Erythroblast (primary cell): ENCODE measurements at regions not wholly inside any gene's neighbourhood (a gene's known extent, or its start where the extent isn't known, plus 50 kb on each side); places are given as distances from the start of the nearest gene placed in this dataset.
"Not testable (repeated sequence)": the region's sequence is repeated elsewhere in the genome, so short reads cannot be mapped to it uniquely, and the experiment has no call there.

Source experiments
- DNase-seq, 2 experiments: peaks; one replicate each; lab custom pipeline; 2025; lab: John Stamatoyannopoulos, UW
- GATA1 ChIP-seq: IDR thresholded peaks from 2 replicates; pipeline ENCODE4 v1.6.1; 2011; ENCODE audit warnings: low read depth, mild to moderate bottlenecking, control low read depth, low read length, moderate library complexity
- POLR2A ChIP-seq: IDR thresholded peaks from 2 replicates; pipeline ENCODE4 v1.6.1; 2011; ENCODE audit warnings: mild to moderate bottlenecking, low read length

DNA sequence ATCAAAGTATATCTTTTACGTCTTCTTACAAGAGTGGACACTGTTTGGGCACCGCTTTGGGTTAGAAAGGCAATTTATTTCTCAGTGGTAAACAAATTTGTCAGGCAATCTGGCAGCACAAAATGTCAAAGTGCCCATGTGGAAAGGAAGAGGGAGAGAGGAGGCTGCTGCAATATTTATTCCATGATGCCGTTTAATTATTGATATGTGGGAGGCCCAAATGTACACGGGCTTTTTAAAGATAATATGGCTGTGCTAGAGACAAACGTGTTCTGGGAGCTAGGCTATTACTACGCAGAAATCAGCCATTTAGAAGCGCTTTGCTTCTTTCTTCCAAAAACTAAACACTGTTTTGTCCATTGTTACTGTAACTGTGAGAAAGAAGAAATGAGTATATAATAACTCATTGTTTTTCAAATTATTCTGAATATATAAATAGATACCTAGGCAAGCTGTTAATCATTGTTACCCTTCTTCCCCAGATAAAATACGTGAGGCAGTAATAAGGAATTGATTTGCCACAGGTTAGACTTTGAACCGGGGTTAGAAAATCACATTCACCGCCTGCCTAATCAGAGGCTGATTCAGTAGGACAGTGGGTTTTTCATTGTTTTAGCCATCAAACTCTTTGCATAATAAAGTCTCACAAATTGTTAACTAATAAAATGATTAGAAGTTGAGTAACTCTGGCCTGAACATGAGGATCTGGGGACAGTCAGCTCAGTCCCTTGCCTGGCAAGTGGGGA, 116.5 kb upstream of the FRMD4A start:
- TF ChIP-seq GATA1 (no peak), POLR2A (no peak)
- DNase-seq, result no peak

DNA sequence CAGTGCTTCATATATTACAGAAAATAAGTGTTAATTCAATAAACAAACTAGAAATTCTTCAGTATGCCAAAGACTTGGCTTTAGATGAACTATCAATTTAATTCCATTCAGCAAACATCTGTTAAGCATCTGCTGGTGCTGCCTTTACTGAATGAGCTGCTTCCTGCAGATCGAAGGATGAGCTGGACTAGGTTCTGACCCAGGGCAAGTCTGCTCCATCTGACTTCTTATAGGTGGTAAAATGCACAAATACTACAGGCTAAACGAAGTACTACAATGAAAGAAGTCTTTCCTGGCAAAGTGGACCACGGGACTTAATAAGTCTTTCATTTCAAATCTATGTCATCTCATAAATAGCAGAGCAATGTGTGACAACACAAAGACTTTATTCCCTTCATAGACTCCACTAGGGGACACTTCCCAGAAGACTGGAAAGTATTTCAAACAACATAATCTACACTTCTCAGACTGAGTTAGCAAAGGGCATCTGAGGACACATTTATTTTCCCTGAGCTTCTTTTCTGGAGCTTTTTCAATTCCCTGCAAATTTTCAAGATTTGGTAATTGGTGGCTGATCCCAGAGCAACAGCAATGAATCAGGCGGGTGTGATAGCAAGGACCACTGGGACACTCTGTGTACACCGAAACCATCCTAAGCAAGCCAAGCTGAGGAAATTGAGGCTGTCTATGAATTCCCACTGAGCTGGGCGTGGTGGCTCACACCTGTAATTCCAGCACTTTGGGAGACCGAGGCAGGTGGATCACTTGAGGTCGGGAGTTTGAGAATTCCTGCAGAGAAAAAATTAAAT, 108.9 kb upstream of the FRMD4A start:
- no peak for DNase-seq
- TF ChIP-seq GATA1 (no peak), POLR2A (no peak)

DNA sequence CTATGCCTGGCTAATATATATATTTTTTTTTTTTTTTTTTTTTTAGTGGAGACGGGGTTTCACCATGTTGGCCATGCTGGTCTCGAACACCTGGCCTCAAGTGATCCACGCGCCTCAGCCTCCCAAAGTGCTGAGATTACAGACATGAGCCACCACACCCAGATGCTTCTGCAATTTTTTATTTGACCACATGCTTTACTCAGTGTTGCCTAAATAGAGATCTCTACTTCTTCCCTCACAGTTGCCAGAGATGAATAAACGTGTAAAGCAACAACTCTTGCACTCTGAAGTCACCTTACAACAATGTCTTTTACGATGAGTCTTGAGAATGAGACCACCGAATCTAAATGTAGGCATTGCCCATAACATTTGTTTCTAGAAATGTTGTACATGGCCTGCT, 107.9 kb upstream of the FRMD4A start:
- TF ChIP-seq POLR2A (no peak), GATA1 (no peak)
- DNase-seq, result no peak

DNA sequence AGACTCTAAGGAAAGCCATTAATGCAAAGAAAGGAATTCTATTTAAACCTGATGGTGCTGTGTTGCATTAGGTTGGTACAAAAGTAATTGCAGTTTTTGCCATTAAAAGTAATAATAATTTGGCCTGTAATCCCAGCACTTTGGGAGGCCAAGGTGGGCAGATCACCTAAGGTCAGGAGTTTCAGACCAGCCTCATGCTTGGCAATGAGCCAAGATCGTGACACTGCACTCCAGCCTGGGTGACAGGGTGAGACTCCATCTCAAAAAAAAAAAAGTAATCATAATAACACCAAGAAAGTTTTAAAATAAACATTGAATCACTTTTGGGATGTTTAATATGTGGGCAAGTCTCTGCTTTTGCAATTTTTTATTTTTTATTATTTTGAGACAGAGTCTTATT, 107.3 kb upstream of the FRMD4A start:
- DNase-seq, result peak; percentile 25 to 67
- TF ChIP-seq POLR2A (no peak), GATA1 (no peak)

DNA sequence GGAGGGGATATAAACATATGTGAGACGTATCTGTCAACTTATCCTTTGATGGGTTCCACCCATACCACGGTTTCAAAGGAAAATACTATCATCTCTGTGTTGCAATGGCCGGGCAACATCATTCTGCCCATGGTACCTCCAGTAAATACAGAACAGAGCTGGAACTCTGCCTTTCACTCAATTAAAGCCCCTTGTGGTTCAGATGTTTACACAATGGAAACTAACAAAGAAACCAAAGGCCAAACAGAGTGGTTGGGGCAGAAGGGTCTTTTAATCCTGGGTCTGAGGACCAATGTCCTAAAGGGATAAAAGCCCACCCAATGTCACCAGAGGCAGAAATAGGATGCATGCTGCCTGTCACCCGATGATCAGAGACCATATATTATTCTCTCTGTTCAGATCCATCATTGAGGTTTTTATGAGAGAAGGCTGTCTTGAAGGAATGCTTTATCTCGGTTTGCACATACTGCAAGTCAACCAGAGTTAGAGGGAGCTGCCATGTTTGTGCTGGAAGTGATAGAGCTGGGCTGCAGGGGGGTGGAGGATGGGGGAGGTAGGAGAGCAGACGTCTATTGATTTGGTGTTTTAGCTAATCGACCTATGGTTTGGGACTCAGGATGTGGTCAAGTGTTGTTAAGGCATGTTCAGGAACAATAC, 105.4 kb upstream of the FRMD4A start:
- TF ChIP-seq POLR2A, result no peak
- no peak for TF ChIP-seq GATA1
- no peak for DNase-seq

DNA sequence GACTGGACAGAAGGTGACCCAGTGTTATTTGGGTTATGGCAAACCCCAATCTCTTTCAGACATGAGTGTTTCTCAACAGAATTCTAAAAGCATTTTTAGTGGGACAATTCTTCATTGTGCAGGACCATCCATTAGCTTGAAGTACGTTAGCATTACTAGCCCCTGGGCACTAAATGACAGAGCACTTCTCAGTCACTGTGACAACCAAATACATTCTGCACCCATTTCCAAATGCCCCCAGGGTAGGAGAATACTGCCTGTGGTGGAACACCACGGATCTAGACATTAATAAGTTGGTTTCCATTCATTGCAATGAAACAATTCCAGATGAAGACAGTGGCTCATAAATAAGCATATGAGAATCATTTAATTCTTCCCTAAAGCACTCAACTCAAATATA, 102.4 kb upstream of the FRMD4A start:
- DNase-seq, result no peak
- no peak for TF ChIP-seq GATA1
- TF ChIP-seq POLR2A, result no peak

DNA sequence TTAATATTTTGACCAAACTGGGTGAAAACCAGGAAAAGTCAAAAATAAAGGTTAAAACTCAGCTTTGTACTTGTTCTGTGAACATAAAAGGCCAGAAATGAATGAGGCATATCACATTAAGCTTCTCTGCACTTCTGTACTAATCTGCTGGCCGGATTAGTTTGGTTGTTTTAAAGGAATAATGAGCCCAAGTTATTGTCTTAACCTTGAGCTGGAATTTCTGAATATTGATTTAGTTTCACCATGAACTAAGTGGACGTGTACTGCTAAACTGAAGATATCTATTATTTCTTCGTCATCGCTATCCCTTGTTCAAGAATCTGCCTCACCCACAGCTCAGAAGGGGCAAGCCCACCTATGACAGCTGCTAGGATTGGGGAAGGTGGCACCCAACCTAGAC, 101.1 kb upstream of the FRMD4A start:
- no peak for DNase-seq
- no peak for TF ChIP-seq GATA1

DNA sequence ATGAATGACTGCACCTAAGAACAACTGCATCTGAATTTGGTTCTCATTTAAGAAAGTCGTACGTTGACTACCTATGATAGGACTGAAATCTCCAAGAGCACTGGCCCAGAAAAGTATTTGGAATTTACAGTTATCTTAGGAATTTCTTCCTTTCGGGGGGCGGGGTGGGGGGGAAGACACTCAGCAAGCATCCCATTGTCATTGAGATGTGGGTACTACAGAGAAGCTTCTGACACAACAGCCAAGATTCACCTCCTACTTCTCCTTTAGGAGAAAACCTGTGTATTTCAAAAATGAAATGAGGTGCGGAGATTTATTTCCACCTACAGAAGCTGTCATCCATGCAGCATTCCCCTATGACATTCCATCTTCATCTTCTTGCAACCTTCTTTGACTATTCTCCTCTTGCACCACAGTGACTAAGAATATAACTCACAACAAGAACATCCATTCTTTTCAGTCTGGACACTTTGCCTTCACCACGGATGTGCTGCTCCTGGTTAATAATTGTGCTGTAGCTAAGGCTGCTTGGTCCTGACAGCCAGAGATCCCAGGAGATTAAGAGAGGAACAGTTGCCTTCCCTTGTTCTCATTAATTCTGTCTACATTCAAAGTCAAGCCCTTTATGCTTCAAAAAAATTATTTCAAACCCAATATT, 98.4 kb upstream of the FRMD4A start:
- no peak for DNase-seq
- TF ChIP-seq POLR2A (no peak), GATA1 (no peak)

DNA sequence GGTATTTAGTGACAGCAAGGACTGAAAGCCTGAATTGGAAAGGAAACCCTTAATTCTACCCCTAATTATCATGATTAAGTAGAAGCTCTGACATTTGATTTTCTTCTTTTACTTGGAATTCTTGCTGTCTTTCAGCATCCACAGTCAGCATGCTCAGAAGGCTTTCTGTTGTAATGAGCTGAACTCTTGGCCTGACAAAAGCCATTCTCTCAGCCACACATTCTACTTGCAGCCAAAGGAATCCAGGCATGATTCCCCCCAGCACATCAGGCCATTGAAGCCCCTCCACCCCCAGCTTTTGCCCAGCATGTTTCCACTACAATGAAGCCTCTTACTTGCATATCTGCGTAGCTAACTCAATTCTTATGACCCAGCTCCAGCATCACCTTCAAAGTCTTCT, 94.3 kb upstream of the FRMD4A start:
- no peak for DNase-seq
- no peak for TF ChIP-seq POLR2A
- TF ChIP-seq GATA1, result no peak

DNA sequence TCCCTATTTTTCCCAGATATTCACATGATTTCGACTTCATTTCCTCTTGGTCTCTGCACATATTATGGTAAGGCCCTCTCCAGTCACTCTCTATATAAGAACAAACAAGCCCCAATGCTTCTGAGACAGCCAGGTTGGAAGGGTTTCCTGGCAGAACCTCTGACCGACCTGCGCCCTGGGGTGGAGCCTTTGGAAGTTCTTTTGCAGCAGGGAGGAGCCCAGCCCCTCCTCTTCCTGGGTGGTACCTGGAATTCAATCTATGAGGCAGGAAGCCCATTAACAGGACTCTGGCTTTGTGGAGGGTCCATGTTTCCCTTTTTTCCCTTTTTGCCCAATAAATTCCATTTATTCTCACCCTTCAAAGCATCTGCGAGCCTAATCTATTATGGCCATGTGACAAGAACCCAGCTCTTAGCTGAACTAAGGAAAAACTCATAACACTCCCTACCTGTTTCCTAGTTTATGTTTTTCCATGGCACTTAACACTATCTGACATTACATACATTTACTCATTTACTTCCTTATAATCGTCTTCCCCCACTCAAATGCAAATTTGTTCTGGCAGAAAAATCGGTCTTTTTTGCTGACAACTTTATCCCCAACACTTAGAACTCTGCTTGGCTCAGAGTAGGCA, 92.5 kb upstream of the FRMD4A start:
- TF ChIP-seq POLR2A (no peak), GATA1 (no peak)

DNA sequence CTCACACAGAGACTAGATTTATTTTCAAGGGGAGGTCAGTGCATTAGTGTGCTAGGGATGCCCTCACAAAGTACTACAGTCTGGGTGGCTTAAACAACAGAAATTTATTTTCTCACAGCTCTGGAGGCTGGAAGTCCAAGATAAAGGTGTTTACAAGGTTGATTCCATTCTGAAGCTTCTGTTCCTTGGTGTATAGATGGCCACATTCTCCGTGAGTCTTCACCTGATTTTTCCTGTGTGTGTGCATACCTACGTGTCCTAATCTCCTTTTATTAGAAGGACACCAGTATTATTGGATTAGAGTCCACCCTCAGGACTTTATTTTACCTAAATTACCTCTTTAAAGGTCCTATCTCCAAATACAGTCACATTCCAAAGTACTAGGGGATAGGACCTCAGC, 91.7 kb upstream of the FRMD4A start:
- DNase-seq, result no peak
- TF ChIP-seq GATA1 (no peak), POLR2A (no peak)

More for the DNA sequence above, 92.5 kb upstream of the FRMD4A start:
- no peak for DNase-seq

DNA sequence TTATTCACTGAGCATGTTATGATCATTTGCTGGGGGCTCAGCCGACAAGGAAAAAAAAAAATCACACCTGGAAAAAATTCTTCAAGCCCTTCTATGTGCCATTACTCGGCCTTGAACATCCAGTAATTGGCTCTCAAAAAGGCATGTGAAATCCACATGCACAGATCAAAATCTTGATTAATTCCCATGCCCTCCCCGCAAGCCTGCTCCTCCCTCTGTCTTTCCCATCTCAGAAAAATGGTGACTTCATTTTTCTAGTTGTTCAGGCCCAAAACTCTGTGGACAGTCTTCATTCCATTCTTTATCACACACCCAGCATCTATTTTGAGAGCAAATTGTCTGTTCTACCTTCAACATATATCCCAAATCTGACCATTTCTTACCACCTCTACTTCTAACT, 91.2 kb upstream of the FRMD4A start:
- no peak for DNase-seq
- no peak for TF ChIP-seq GATA1
- TF ChIP-seq POLR2A, result no peak

DNA sequence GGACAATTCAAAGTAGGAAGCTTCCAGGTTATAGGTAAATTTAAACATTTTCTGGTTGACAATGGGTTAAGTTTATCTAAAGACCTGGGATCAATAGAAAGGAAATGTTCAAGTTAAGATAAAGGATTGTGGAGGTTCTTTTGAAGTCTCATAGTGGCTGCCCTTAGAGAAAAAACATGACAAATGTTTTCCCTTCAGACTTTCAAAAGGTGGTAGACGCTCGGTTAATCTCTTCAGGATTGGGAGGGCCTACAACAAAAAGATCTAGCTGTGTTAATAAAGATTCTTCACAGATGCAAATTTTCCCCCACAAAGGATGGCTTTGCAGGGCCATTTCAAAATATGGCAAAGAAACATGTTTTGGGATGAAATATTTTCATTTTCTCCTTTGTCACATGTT, 86.6 kb upstream of the FRMD4A start:
- not testable (repeated sequence) for DNase-seq

DNA sequence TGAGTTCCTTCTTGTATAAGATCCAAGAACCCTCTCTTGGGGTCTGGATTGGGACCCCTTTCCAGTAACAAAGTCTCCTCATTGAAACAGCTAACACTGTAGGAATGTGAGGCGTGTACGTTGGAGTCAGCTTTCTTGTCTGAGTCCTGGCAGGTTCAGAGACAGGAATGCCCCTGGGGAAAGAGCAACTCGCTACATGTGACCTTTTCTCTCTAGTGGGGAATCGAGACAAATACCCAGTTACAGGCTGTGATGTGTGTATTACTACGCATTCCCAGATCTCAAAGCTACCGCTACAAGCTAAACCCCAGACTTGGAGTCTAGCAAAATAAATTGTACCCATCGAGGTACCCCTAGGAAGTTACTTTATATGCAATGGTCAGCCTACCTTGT, 85.6 kb upstream of the FRMD4A start:
- no peak for DNase-seq
- TF ChIP-seq GATA1 (no peak), POLR2A (no peak)
